Thoracic aorta (tissue), 2 donors: ENCODE measurements at regions not wholly inside any gene's neighbourhood (a gene's known extent, or its start where the extent isn't known, plus 50 kb on each side); places are given as distances from the start of the nearest gene placed in this dataset.

Experiments used
- ATAC-seq: fragments of 150-250 bp; one replicate; pipeline ENCODE4 v1.8.0; 2017; ENCODE audit warnings: low read depth; ENCODE audit not compliant: insufficient number of reproducible peaks, low FRiP score
- DNase-seq: peaks from one replicate; pipeline ENCODE4 v3.0.0-alpha.2; 2020; ENCODE audit warnings: low spot score
- H3K27ac ChIP-seq, 2 donors: fragments of 200-600 bp; sonication (generic); 1 replicate in 1 of 2; 2 replicates in 1 of 2; pipeline ENCODE4 v1.5.1; 2016; ENCODE audit warnings: mild to moderate bottlenecking in 2 of 2, moderate library complexity in 2 of 2
- H3K27me3 ChIP-seq: fragments of 200-600 bp; sonication (generic); replicated peaks from 2 replicates; pipeline ENCODE4 v1.6.0; 2016; ENCODE audit warnings: mild to moderate bottlenecking; ENCODE audit not compliant: insufficient read depth
- H3K36me3 ChIP-seq: fragments of 200-600 bp; sonication (generic); one replicate; pipeline ENCODE4 v1.5.1; 2016
- H3K4me1 ChIP-seq, 2 donors: fragments of 200-600 bp; sonication (generic); 1 replicate in 1 of 2; 2 replicates in 1 of 2; pipeline versions ENCODE4 v1.5.1 to v1.6.0; 2016; ENCODE audit warnings: low read depth in 2 of 2, mild to moderate bottlenecking in 1 of 2; ENCODE audit not compliant: control insufficient read depth in 1 of 2
- H3K4me3 ChIP-seq: fragments of 200-600 bp; sonication (generic); 2 replicates; pipeline ENCODE4 v1.5.1; 2016; ENCODE audit warnings: mild to moderate bottlenecking
- H3K9me3 ChIP-seq: fragments of 200-600 bp; sonication (generic); 2 replicates; pipeline ENCODE4 v1.5.1; 2016
- CTCF ChIP-seq: fragments of 200-600 bp; sonication (generic); IDR thresholded peaks from one replicate; pipeline ENCODE4 v1.5.1; 2019; ENCODE audit warnings: antibody characterized with exemption

- Histone ChIP-seq H3K9me3 (no peaks in the 10 kb centered on the region), H3K27ac (no peak overlapping the region), H3K36me3 (no peaks in the 10 kb centered on the region), H3K4me1 (no peaks in the 10 kb centered on the region), H3K4me3 (no peak overlapping the region), H3K27me3 (no peaks in the 10 kb centered on the region)
- DNase-seq (no peak), ATAC-seq (no peak)
- TF ChIP-seq CTCF, result no peak
These were observed 75.1 kb downstream of the CRPPA start for GRCh38 chr7:16345979-16346958.

- ATAC-seq (no peak), DNase-seq (no peak)
- Histone ChIP-seq H3K36me3 (no peaks in the 10 kb centered on the region), H3K27me3 (no peaks in the 10 kb centered on the region), H3K9me3 (no peaks in the 10 kb centered on the region), H3K4me3 (no peak overlapping the region), H3K4me1 (no peaks in the 10 kb centered on the region), H3K27ac (no peak overlapping the region)
- no peak for TF ChIP-seq CTCF
These were observed 76.4 kb downstream of the CRPPA start for GRCh38 chr7:16344927-16345326.

GRCh38 chr7:16343612-16344011 is 77.7 kb downstream of the CRPPA start:
- Histone ChIP-seq H3K27me3 (no peaks in the 10 kb centered on the region), H3K4me3 (no peak overlapping the region), H3K4me1 (no peaks in the 10 kb centered on the region), H3K36me3 (no peaks in the 10 kb centered on the region), H3K27ac (no peak overlapping the region), H3K9me3 (peaks cover 3% of the 10 kb centered on the region)
- ATAC-seq (no peak), DNase-seq (no peak)
- TF ChIP-seq CTCF, result no peak

- ATAC-seq, result no peak
- H3K27me3 ChIP-seq, result no peaks in the 10 kb centered on the region
- no peak for DNase-seq
- no peaks in the 10 kb centered on the region for H3K4me1 ChIP-seq
- H3K27ac ChIP-seq, result no peak overlapping the region
- no peak overlapping the region for H3K4me3 ChIP-seq
- H3K36me3 ChIP-seq, result no peaks in the 10 kb centered on the region
- peaks cover 3% of the 10 kb centered on the region for H3K9me3 ChIP-seq
- no peak for TF ChIP-seq CTCF
These were observed 83.3 kb downstream of the CRPPA start for GRCh38 chr7:16338065-16338464.

GRCh38 chr7:16326106-16326505 is 95.2 kb downstream of the CRPPA start:
- Histone ChIP-seq H3K4me3 (no peak overlapping the region), H3K27ac (no peak overlapping the region), H3K4me1 (no peaks in the 10 kb centered on the region), H3K27me3 (no peaks in the 10 kb centered on the region), H3K36me3 (no peaks in the 10 kb centered on the region), H3K9me3 (no peaks in the 10 kb centered on the region)
- DNase-seq (no peak), ATAC-seq (no peak)
- TF ChIP-seq CTCF, result no peak
